BJ (cell line): ENCODE measurements at regions not wholly inside any gene's neighbourhood (a gene's known extent, or its start where the extent isn't known, plus 50 kb on each side); places are given as distances from the start of the nearest gene placed in this dataset.

Source experiments
- CTCF ChIA-PET: fragments of 350-600 bp; formaldehyde crosslinking; extraction: SDS; loops from one replicate; lab custom pipeline; 2021; ENCODE audit warnings: antibody characterized with exemption, inconsistent platforms; lab: Yijun Ruan, JAX
- POLR2A ChIA-PET: fragments of 300-600 bp; sonication (Branson Sonifier 250); formaldehyde crosslinking; extraction: SDS; loops from one replicate; lab custom pipeline; 2021; ENCODE audit warnings: antibody characterized with exemption; lab: Charles Lee
- DNase-seq: peaks from one replicate; pipeline ENCODE4 v3.0.0-alpha.2; 2011; ENCODE audit warnings: low read depth
- H3K27me3 ChIP-seq: 2 replicates; pipeline ENCODE4 v1.6.0; 2011; ENCODE audit warnings: low read length; ENCODE audit not compliant: control insufficient read depth, insufficient read depth
- H3K36me3 ChIP-seq: 2 replicates; pipeline ENCODE4 v1.5.1; 2011; ENCODE audit warnings: low read length; ENCODE audit not compliant: control insufficient read depth, insufficient read depth
- H3K4me3 ChIP-seq: 2 replicates; pipeline ENCODE4 v1.5.1; 2011; ENCODE audit warnings: low read depth, mild to moderate bottlenecking, control low read depth, low read length
- TF ChIP-seq, protein P1 (sequence below): IDR thresholded peaks from 2 replicates; pipeline ENCODE4 v1.5.1; 2011; ENCODE audit warnings: low read depth, mild to moderate bottlenecking, control low read depth, inconsistent platforms, low read length, moderate library complexity; ENCODE audit not compliant: insufficient read depth

DNA sequence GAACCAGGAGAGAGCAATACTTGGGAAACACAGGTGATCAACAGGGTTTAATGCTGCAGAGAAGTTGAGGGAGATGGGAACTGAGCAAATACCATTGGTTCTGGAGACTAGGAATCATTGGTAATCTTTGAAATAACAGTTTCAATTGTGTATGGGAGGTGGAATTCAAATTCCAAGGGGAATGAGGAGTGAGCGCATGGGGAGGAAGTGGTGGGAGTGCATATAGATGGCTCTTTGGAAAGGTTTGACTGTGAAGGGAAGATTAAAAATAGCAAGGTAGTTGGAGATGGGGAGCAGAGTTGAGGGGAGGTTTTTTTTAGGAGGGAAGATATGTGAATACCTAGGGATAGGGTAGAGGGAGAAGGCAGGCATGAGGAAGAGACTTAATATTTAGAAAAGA lies 51.1 kb upstream of the ROPN1 start:
- CTCF ChIA-PET, result interaction anchor here (2.0 kb wide), 1 partner anchor 9 kb away, joined by 7 read pairs; the partner anchor contains the start of gene KALRN
- TF ChIP-seq, protein P1, sequence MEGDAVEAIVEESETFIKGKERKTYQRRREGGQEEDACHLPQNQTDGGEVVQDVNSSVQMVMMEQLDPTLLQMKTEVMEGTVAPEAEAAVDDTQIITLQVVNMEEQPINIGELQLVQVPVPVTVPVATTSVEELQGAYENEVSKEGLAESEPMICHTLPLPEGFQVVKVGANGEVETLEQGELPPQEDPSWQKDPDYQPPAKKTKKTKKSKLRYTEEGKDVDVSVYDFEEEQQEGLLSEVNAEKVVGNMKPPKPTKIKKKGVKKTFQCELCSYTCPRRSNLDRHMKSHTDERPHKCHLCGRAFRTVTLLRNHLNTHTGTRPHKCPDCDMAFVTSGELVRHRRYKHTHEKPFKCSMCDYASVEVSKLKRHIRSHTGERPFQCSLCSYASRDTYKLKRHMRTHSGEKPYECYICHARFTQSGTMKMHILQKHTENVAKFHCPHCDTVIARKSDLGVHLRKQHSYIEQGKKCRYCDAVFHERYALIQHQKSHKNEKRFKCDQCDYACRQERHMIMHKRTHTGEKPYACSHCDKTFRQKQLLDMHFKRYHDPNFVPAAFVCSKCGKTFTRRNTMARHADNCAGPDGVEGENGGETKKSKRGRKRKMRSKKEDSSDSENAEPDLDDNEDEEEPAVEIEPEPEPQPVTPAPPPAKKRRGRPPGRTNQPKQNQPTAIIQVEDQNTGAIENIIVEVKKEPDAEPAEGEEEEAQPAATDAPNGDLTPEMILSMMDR, result no peak
- DNase-seq, result no peak
- Histone ChIP-seq H3K4me3 (no peak overlapping the region), H3K36me3 (no peaks in the 10 kb centered on the region), H3K27me3 (no peaks in the 10 kb centered on the region)
- POLR2A ChIA-PET, result no interaction called here

DNA sequence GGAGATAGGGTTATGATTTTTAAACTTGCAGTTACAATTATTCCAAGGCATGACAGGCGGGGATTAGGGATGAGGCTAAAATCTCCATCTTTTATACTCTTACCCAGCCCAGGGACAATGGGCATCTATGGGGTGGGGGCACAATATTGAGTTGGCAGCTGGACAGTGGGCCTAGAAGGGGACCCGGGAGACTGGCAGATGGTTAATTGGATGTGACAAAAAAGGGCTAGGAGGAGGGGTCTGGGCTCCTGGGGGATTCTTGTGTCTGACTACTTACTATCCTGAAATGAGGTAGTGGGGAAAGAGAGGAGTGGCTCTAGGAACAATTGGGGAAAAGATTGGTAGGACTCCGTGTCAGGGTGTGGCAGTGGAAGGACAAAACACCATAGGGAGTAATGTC lies 53.0 kb upstream of the ROPN1 start:
- no peaks in the 10 kb centered on the region for H3K36me3 ChIP-seq
- CTCF ChIA-PET, result no interaction called here
- DNase-seq, result no peak
- TF ChIP-seq, protein P1, result no peak
- POLR2A ChIA-PET, result no interaction called here
- 0 out of 2 replicates have a peak, but pooled peaks cover 1% of the 10 kb centered on the region for H3K27me3 ChIP-seq
- no peak overlapping the region for H3K4me3 ChIP-seq

DNA sequence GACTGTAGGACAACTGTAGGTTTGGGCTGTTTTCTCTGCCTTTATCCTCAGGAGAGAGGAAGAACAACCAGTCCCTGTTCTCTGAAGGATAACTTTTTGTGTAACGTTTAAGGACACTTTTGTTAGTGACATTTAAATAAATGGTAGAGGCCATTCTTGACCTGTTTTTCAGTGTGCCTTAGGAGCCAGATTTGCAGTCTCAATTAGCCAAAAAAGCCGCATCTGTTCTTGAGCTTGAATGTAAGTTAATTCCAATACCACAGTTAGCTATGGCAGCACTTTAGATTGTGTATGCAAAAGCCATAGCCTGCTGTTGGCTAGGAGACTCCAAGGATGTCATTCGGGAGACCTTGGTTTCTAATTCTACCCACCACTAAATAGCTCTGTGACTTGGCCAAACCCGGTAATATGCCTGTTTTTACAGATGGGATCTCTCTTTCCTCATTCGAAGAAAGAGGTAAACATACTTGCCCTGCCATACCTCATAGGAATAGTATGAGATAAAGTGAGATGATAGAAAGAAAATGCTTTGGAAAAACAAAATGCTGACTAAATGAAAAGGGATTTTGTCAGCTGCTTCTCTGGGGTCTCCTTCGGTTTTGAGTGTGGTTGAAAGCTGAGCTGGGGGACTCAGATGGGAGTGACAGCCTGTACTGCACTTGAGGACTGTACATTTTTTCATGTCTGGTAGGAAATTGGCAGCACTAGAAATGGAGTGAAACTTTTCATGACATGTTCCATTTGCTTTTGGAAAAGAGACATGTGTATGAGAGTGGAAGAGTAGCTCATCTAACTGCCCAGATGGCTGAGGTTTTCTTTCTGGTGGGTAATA lies 57.3 kb upstream of the ROPN1 start:
- POLR2A ChIA-PET, result no interaction called here
- TF ChIP-seq, protein P1, result no peak
- no peak for DNase-seq
- Histone ChIP-seq H3K4me3 (no peak overlapping the region), H3K36me3 (no peaks in the 10 kb centered on the region), H3K27me3 (0 out of 2 replicates have a peak, but pooled peaks cover 1% of the 10 kb centered on the region)
- CTCF ChIA-PET, result interaction anchor here (0.6 to 1.8 kb wide), 7 partner anchors 11 to 28 kb away, joined by 3 to 7 read pairs (median 3); partner anchors contain the start of gene KALRN

DNA sequence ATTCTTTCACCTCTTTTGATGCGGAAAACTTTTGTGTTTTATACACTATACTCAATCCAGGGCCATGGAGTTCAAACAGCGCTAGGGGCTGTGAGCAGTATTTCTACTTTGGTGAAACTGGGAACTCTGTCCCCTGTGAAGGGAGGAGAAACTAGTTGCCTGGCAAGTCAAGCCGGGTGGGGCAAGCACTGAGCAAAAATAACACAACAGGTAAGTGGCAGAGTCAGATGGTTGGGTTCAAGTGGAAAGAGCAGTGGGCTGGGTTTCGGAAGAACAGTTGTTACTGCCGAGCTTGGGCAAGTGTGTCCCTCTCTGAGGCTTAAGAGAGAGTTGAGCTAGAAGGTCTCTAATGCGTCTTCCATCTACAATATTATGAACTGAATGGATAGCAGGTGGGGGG lies 59.7 kb upstream of the ROPN1 start:
- Histone ChIP-seq H3K27me3 (peaks cover 1% of the 10 kb centered on the region; the same call in 1 of the 2 replicates), H3K4me3 (no peak overlapping the region), H3K36me3 (no peaks in the 10 kb centered on the region)
- POLR2A ChIA-PET, result no interaction called here
- TF ChIP-seq, protein P1, result no peak
- CTCF ChIA-PET, result interaction anchor here (0.7 to 1.2 kb wide), 4 partner anchors 10 to 28 kb away, joined by 3 read pairs; no protein-coding TSS in a partner anchor
- no peak for DNase-seq

DNA sequence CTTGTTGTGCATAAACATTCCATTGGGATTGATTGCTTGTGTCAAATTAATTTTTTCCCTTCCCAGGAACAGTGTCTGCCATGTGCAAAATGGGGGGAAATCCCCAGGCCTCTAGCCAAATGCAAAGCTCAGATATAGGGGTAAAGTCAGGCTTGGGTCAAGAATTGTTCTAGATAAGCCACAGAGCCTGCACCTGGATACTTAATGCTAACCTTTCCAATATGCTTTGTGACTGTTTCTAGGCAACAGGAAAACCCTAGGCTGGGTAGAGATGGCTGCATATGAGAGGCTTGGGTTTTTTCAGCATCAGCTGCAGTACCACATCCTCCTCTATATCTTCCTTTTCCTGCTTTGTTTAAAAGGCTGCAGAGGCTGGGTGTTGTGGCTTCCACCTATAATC lies 61.9 kb upstream of the ROPN1 start:
- POLR2A ChIA-PET, result no interaction called here
- CTCF ChIA-PET, result no interaction called here

More for the DNA sequence above, 61.9 kb upstream of the ROPN1 start:
- TF ChIP-seq, protein P1, result no peak
- DNase-seq, result no peak
- no peaks in the 10 kb centered on the region for H3K36me3 ChIP-seq
- H3K4me3 ChIP-seq, result no peak overlapping the region
- H3K27me3 ChIP-seq, result peaks cover 1% of the 10 kb centered on the region; the same call in 1 of the 2 replicates
